SH-SY5Y (cell line): ENCODE measurements at regions not wholly inside any gene's neighbourhood (a gene's known extent, or its start where the extent isn't known, plus 50 kb on each side); places are given as distances from the start of the nearest gene placed in this dataset.

Experiments used
- GATA2 ChIP-seq: IDR thresholded peaks from 2 replicates; pipeline ENCODE4 v1.6.1; 2011; ENCODE audit warnings: mild to moderate bottlenecking, low read depth, low read length
- GATA3 ChIP-seq: IDR thresholded peaks from 2 replicates; pipeline ENCODE4 v1.6.1; 2011; ENCODE audit warnings: low read depth, mild to moderate bottlenecking, low read length, moderate library complexity

DNA sequence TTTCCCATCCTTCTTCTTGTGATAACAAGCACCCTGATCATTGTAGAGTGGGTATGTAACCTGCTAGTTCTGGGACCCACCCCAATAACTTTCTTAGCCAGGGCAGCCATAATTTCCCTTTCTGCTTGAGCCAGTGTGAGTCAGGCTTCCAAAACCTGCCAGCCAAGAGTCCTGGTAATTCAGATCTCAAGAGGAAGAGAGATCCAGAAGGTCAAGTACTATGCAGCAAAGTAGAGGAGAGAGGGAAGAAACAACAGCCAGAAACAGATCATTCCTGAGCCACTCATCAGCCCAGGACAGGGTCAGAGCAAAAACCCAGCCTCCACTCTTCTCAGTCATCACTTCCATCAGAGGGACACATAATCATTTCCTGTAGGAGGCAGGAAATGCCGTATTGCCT lies 182.0 kb downstream of the DICER1 start:
- TF ChIP-seq GATA3 (no peak), GATA2 (no peak)

DNA sequence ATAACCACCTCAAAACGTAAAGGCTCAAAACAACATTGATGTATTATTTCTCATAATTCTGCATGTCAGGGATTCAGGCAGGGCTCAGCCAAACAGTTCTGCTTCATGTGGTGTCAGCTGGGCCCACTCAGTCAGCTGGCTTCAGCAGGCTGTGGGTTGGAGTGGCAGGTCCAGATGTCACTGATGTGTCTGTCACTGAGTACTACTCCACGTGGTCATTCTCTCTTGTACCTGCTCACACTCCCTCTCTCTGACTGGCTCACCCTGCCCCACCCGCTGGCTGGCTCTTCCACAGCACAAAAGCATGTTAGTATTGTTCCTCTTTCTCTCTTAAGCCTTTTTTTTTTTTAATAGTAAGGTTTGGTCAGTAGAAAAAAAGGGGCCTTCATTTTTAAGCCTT lies 182.4 kb downstream of the DICER1 start:
- TF ChIP-seq GATA3 (no peak), GATA2 (no peak)

DNA sequence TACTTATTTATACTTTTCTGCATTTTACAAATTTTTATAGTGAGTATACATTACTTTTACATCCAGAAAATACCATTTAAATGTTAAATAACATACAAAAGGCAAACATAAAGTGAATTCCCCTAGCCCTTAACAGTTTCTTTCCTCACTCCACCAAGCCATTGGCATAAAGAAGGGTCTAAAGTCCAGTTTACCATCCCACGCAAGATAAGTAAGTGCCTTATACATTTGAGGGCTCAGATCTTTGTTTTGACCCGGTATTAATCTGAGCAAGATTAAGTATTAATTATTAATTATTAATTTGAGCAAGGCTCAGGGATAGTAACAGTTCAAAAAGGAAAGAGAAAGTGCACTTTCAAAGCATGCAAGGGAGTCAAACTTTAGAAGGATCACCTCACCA lies 182.9 kb downstream of the DICER1 start:
- TF ChIP-seq GATA2 (no peak), GATA3 (no peak)

DNA sequence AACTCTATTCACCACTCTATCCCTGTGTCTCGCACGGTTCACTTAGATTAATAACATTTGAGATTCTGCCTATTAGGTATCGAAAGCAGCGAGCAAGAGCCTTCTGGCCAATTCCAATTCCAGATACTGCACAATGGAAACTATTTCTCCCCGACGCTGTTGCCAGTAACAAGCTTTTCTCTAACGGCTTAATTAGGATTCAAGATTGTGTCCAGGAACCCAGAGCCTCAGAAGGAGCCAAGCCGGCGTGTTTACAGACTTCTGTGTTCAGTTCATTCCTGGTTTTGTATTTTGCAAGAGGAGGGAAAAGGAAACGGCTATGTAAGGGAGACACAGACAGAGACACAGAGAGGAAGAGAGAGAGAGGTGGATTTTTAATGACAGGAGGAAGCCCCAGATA lies 185.6 kb downstream of the DICER1 start:
- TF ChIP-seq GATA3 = no peak
- TF ChIP-seq GATA2 = no peak

DNA sequence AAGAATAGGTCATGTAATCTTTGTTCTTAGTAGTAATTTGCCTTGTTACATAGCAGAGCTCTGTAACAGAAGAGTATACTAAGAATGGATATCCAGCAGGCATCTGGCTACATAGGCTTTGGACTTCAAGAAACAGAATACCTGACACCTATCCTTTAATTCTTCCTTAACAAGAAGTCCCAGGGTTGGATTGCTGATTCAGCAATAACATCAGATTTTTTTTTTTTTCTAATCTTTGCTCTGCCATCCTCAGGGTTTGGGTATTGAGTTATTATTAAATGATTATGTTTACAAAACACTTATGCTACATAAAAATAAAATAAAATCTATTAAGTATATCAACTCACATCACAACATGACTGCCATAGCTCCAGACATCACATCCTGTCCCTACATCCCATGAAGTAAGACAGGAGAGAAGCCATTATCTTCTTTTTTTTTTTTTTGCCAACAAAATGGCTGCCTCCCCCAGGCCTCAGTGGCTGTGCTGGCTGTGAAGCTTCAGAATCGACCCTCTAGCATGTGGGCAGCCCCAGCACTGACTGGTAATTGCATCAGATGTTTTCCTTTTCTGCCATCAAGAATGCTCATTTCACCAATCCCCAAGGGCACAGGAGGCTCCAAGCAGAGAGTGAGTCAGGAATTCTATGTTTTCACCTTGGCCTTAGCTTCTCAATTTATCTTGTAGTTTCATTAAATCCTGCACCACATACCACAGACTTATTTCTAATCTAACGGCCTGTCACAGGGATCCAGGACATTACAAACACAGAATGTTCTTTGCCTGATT lies 186.2 kb downstream of the DICER1 start:
- no peak for TF ChIP-seq GATA3
- no peak for TF ChIP-seq GATA2

DNA sequence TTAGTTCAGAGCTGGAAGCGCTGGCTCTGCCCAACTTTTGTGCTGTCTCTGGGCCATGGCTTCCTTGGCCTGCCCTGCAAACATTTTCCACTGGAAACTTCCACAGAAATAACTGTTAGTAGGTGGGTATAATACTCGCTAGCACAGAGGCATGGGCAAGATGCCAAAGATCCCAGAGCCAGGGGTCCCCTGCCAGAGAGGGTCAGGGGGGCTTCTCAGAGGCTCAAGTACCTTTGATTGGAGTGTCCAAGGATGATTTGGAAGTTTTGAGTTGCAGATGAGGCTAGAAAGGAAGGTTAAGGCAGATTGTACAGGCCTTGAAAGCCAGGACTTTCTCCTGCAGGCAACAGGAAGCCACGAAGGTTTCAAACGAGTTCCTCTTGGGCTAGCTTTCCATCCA lies 187.6 kb downstream of the DICER1 start:
- no peak for TF ChIP-seq GATA2
- no peak for TF ChIP-seq GATA3

DNA sequence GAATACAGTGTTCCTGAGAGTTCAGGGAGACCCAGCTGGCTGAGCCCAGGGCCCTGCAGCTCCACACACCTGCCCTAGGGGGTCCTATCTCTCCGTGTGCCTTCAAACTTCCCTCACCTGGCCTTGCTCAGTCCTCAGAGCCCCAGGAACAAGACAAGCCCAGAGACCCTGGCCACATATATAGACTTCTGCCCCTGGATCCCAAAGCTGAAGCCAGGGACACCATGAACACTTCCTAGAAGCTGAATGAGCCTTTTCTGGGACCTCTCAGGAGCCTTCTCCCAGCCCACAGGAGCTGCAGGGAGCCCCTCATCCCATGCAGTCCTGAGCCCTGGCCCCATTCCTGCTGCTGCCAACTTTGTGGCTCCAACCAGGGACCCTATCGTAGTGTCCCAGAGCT lies 190.5 kb downstream of the DICER1 start:
- TF ChIP-seq GATA3 (no peak), GATA2 (no peak)

DNA sequence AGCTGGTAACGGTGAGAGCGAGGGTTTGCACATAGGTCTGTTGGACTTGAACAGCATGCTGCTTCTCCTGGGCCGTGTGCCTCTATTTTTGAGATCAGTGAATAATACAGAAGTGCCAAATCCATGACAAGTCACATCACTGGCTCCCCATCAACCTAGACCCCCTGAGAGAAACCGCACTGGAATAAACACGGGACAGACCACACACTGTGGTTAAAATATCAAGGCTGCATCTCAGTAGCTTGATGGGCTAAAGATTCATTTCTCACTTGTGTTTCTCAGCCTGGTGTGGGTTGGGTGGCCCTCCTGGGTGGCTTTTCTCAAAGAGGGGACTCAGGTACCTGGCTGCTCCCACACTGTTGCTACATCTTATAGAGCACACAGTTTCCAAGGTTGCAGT lies 191.0 kb downstream of the DICER1 start:
- no peak for TF ChIP-seq GATA3
- no peak for TF ChIP-seq GATA2

DNA sequence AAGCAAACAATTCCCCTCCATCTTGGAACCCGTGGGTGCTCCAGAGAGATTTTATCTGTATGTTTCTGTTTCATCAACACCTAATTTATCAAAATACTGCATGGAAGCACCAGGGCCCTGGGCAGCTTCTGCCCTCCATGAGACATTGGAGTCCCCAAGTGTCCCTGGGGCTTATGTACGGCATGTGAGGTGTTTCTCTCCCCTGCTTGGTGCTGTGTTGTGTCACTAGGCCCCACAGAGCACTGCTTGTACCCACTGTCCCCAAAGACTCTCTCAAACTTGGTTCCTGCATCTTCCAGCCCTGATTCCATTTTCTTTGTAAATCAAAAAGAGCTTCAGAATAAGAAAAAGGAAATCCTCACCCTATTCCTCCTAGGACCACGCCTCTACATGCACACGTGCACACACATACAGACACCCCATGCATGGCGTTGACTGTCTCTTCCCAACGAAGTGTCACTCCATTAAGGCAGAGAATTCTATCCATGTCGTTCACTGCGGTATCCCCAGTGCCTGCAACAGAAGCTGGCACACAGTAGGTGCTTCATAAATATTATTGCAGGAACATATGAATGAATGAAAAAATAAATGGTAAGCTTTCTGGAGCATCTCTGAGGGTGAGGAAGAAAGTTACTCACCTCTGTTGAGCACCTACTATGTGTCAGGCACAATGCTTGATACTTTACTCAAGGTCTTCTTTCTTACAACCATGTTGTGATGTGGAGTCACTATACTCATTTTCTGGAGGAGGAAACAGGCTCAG lies 191.6 kb downstream of the DICER1 start:
- TF ChIP-seq GATA3 = no peak
- TF ChIP-seq GATA2 = no peak

DNA sequence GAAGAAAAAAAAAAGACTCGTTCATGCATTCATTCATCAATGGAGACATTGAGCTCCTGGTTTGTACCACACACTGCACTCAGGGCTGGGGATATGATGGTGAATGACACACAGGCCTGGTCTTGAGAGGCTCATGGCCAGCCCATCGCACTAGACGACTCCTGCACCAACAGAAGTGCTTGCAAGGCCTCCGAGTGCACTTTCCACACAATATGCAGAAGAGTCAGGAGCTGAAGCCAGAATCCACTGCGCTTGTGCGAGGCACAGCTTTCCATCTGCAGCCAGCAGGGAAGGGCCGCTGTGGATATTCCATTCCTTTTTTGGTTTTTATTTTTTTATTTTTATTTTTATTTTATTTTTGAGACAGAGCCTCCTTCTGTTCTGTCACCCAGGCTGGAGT lies 192.4 kb downstream of the DICER1 start:
- no peak for TF ChIP-seq GATA2
- TF ChIP-seq GATA3 = no peak

DNA sequence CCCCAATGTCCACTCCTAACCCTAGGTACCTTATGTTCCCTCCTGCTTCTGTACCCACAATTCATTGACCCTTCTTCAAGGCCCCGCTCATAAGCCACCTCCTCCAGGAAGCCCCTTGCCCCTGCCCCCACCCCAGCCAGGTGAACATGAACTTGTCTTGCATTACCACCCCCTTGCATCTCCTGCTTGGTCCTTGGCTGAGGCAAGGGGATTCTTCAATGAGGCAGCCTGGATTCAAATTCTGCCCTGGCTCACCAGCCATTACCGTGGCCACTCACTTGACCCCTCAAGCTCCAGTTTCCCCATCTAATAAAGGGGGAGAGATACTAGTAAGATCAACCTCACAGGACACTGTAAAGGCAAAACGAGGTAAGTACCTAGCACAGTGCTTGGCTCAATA lies 193.1 kb downstream of the DICER1 start:
- TF ChIP-seq GATA3 (no peak), GATA2 (no peak)

DNA sequence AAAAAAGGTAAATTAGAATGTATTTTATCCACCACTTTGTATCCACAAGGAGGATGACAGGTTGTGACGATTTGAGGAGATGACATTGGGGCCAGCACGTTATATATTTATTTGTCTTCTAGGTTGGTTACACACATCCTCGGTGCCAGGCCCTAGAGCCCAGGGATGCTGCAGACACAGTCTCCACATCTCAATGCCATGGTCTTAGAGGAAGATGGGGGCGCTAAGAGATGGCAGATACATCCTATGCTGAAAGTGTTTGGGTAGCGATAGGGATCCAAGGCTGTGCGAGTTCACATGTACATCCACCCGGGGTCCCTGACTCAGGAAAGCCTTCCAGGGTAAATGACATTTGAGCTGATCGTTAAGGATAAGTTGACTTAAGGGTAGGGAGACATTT lies 193.1 kb upstream of the GSC start:
- TF ChIP-seq GATA3 (no peak), GATA2 (no peak)

DNA sequence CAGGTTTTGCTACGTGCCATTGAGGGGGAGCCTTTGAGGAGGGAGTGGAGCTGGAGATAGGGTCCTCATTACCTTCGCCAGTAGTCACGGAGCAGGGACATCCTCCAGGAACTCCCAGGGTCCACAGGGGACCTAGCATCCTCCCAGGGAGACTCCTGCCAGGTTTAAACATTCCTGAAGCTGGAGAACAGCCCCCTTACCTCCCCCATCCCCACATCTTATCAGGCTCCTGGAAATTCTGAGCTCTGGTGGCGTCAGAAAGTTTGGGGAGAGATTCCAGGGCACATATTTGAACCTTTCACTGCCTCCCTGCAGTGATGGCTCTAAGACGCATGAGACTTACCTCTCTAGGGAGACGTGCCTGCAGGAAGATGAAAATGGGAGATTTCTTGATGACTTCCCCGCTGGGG lies 192.3 kb upstream of the GSC start:
- TF ChIP-seq GATA2 = no peak
- TF ChIP-seq GATA3 = no peak

DNA sequence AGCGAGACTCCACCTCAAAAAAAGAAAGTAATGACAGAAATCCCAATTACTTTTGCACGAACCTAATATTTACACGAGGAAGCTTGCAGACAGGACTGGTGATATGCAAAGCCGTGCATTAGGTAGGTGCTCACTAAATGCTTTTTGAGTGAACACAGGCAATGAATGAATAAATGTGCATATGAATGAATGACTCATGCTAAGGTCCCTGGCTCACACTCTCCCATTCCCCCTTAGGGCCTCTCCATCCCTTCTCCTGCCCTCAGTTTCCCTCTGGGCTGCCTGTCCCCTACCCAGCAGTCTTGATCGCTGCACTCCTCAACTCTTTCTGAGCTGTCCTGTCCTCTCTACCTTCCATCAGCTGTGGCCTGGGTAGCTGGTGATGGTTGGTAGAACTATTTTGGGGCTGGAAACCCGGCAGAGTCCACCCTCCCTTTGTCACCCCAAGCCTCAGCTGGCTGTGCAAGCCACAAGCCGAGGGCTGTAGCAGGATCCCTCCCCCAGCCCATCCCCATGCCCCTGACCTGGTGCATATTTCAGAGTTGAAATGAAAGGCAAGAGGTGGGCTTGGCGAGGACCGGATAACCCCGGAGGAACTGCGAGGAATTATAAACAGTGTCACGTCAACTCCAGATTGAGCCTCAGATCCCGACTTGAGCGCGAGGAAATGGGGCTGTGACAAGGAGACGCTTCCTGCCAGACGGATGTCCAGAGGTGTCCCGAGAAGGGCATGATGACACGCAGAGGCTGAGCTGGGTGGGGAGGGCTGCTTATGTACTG lies 191.7 kb upstream of the GSC start:
- TF ChIP-seq GATA3 = no peak
- no peak for TF ChIP-seq GATA2

DNA sequence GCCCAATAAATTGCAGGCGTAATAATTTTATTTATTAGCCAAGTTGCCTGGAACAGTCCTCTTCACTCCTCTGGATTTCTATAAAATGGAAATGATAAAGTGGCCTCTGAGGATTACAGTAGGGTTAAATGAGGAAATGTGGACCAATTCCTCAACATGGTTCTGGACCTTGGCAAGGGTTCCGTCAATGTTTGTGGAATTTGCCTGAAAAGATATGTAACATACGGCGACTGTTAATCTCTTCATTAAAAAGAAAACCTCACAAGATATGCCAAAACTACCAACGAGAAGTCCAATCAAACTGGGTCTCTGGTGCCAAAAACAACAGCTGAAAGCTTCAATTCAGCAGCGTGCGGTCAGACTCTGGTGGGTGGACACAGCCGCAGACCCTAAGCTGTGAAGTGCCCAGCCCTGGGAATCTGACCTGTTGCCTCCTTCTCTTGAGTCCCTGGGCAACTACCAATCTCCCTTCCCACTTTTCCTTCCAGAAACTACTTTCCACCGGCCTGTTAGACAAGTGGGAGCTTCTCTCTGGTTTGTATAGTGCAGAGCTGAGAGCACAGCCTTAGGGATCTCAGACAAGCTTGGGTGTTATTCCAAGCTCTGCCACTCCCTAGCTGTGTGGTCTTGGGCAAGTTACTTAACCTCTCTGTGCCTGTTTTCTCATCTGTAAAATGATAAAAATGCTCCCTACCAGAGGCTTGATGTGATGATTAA lies 190.5 kb upstream of the GSC start:
- TF ChIP-seq GATA3 (no peak), GATA2 (no peak)
